ENCODE measurements at regions not wholly inside any gene's neighbourhood (a gene's known extent, or its start where the extent isn't known, plus 50 kb on each side); places are given as distances from the start of the nearest gene placed in this dataset.

DNA sequence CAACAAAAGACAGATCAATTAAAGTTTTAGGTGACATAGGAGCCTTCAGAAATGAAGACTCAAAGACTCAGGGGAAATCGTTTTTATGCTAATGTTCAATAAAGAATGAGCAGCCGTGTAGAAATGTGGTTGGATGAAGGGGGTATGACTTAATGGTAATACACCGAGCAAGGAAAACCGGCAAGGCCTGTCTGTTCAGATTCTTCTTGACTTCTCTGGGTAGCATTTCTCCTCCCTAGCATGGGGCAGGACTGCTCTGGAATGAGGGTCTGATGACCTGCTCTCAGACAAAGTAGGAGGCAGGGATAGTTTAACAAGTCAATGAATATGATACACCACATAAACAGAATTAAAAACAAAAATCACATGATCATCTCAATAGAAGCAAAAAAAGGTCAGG lies 487.4 kb downstream of the ZNF608 start:
- TF ChIP-seq SIN3A (IDR thresholded peaks at IDR 0.05; ENCODE audit: borderline replicate concordance, insufficient read depth, low read length): no peak
- TF ChIP-seq FOXP2 (optimal IDR thresholded peaks at IDR 0.05; ENCODE audit: borderline replicate concordance, extremely low read depth, extremely low read length, insufficient read depth): no peak
- TF ChIP-seq, protein P1, sequence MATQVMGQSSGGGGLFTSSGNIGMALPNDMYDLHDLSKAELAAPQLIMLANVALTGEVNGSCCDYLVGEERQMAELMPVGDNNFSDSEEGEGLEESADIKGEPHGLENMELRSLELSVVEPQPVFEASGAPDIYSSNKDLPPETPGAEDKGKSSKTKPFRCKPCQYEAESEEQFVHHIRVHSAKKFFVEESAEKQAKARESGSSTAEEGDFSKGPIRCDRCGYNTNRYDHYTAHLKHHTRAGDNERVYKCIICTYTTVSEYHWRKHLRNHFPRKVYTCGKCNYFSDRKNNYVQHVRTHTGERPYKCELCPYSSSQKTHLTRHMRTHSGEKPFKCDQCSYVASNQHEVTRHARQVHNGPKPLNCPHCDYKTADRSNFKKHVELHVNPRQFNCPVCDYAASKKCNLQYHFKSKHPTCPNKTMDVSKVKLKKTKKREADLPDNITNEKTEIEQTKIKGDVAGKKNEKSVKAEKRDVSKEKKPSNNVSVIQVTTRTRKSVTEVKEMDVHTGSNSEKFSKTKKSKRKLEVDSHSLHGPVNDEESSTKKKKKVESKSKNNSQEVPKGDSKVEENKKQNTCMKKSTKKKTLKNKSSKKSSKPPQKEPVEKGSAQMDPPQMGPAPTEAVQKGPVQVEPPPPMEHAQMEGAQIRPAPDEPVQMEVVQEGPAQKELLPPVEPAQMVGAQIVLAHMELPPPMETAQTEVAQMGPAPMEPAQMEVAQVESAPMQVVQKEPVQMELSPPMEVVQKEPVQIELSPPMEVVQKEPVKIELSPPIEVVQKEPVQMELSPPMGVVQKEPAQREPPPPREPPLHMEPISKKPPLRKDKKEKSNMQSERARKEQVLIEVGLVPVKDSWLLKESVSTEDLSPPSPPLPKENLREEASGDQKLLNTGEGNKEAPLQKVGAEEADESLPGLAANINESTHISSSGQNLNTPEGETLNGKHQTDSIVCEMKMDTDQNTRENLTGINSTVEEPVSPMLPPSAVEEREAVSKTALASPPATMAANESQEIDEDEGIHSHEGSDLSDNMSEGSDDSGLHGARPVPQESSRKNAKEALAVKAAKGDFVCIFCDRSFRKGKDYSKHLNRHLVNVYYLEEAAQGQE (IDR thresholded peaks at IDR 0.05; ENCODE audit: insufficient read depth in 1 of 2, low read depth in 2 of 2, low read length in 2 of 2): no peak
- TF ChIP-seq TAF1 (IDR thresholded peaks at IDR 0.05; ENCODE audit: borderline replicate concordance, insufficient read depth, low read length): no peak
- no peak for TF ChIP-seq POLR2AphosphoS5 (IDR thresholded peaks at IDR 0.05; ENCODE audit: low read depth, low read length)

DNA sequence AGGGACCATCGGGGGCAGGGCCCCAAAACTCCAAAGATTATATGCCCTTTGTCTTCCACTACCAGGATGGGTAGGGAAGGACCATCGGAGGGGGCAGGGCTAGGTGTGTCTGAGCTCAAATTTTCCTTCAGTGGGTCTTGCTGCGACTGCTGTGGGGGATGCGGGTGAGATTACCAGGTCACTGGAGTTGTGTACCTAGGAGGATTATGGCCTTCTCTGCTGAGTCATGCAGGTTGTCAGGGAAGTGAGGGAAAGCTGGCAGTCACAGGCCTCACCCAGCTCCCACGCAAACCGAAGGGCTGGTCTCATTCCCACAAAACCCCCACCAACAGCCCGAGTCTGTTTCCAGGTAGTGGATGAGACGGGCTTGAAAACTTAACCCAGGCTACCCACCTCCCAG lies 489.4 kb downstream of the ZNF608 start:
- TF ChIP-seq POLR2AphosphoS5 (IDR thresholded peaks at IDR 0.05; ENCODE audit: low read depth, low read length) (no peak), TAF1 (IDR thresholded peaks at IDR 0.05; ENCODE audit: borderline replicate concordance, insufficient read depth, low read length) (no peak), FOXP2 (optimal IDR thresholded peaks at IDR 0.05; ENCODE audit: borderline replicate concordance, extremely low read depth, extremely low read length, insufficient read depth) (no peak), SIN3A (IDR thresholded peaks at IDR 0.05; ENCODE audit: borderline replicate concordance, insufficient read depth, low read length) (no peak)
- TF ChIP-seq, protein P1 (IDR thresholded peaks at IDR 0.05; ENCODE audit: insufficient read depth in 1 of 2, low read depth in 2 of 2, low read length in 2 of 2): no peak

DNA sequence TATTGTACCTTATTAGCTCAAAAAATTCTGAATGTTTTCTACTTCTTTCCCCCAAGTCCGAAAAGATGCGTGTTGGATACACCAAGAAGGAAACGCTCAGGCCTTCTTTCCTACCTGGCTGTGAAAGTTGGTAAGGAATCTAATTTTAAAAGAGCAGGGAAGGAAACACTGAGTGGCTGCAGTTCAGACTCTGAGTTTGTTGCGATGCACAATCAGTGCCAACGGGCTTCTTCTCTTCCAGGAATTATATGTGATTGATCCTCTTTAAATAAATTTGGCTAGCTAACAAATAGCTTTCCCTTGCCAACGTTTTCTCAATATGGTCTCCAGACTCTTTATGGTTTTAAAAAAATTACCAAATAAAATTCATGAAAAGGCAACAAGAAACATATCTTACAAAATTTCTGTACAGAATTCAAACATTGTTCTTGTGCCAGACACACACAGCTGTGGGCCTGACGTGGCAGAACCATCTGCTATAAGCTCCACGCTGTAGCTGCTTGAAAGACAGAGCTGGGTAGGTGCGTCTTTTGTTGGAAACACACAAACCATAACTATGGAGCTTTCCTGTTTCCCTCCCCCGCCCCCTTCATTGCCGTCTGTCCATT lies 493.1 kb downstream of the ZNF608 start:
- TF ChIP-seq TAF1 (IDR thresholded peaks at IDR 0.05; ENCODE audit: borderline replicate concordance, insufficient read depth, low read length) (no peak), FOXP2 (optimal IDR thresholded peaks at IDR 0.05; ENCODE audit: borderline replicate concordance, extremely low read depth, extremely low read length, insufficient read depth) (no peak), SIN3A (IDR thresholded peaks at IDR 0.05; ENCODE audit: borderline replicate concordance, insufficient read depth, low read length) (no peak), POLR2AphosphoS5 (IDR thresholded peaks at IDR 0.05; ENCODE audit: low read depth, low read length) (no peak)
- TF ChIP-seq, protein P1 (IDR thresholded peaks at IDR 0.05; ENCODE audit: insufficient read depth in 1 of 2, low read depth in 2 of 2, low read length in 2 of 2): no peak

DNA sequence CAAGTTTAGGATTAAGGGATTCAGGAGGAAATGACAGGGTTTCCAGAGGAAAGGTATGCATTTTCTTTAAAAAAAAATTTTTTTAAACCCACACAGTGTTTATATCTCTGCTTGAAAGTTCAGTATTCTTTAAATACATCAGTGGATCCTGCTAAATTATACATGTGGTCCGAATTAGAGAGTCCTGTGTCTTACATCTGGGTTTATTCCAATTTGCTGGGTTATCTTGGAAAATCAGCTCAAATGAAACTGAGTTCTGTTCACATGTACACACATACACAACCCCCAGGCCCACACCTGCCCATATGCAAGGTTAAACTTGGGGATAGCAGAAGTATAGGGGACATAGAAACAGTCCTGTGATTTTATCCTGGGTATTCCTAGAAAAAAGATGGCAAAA lies 493.7 kb downstream of the ZNF608 start:
- no peak for TF ChIP-seq POLR2AphosphoS5 (IDR thresholded peaks at IDR 0.05; ENCODE audit: low read depth, low read length)
- TF ChIP-seq FOXP2 (optimal IDR thresholded peaks at IDR 0.05; ENCODE audit: borderline replicate concordance, extremely low read depth, extremely low read length, insufficient read depth): no peak
- TF ChIP-seq TAF1 (IDR thresholded peaks at IDR 0.05; ENCODE audit: borderline replicate concordance, insufficient read depth, low read length): no peak
- TF ChIP-seq, protein P1 (IDR thresholded peaks at IDR 0.05; ENCODE audit: insufficient read depth in 1 of 2, low read depth in 2 of 2, low read length in 2 of 2): no peak
- no peak for TF ChIP-seq SIN3A (IDR thresholded peaks at IDR 0.05; ENCODE audit: borderline replicate concordance, insufficient read depth, low read length)
